Neural progenitor cell (in vitro differentiated cells): ENCODE measurements at regions not wholly inside any gene's neighbourhood (a gene's known extent, or its start where the extent isn't known, plus 50 kb on each side); places are given as distances from the start of the nearest gene placed in this dataset.

Experiments
- CTCF ChIP-seq: fragments of 200-600 bp; sonication (generic); IDR thresholded peaks from 2 replicates; pipeline ENCODE4 v1.5.1; 2017; ENCODE audit warnings: antibody characterized with exemption, mild to moderate bottlenecking
- EZH2 ChIP-seq: fragments of 200-600 bp; sonication (generic); IDR thresholded peaks from 2 replicates; pipeline ENCODE4 v1.6.1; 2017; ENCODE audit warnings: antibody characterized with exemption, mild to moderate bottlenecking, moderate library complexity
- EZH2phosphoT487 ChIP-seq: fragments of 200-600 bp; sonication (generic); IDR thresholded peaks from 2 replicates; pipeline ENCODE4 v1.6.1; 2017; ENCODE audit warnings: antibody characterized with exemption

- TF ChIP-seq CTCF (no peak), EZH2 (no peak), EZH2phosphoT487 (no peak)
Measured at GRCh38 chr1:228899421-228899956, 164.2 kb downstream of the RHOU start.
